Naive B cell (primary cell): ENCODE measurements at regions not wholly inside any gene's neighbourhood (a gene's known extent, or its start where the extent isn't known, plus 50 kb on each side); places are given as distances from the start of the nearest gene placed in this dataset.

ENCODE experiments used
- ATAC-seq, 2 donors: fragments of 150-1000 bp; cut with Tn5 transposase; 2 replicates each; pipeline ENCODE4 v1.10.0; 2021; ENCODE audit warnings: low read depth in 2 of 2, mild to moderate bottlenecking in 2 of 2, moderate library complexity in 2 of 2
- DNase-seq: peaks from one replicate; pipeline ENCODE4 v3.0.0; 2022
- H3K27ac Mint-ChIP-seq, 6 donors: one replicate each; pipeline ENCODE4 v1.8.0; 2020 to 2022; ENCODE audit warnings: mild to moderate bottlenecking in 6 of 6, mixed read lengths in 6 of 6, moderate library complexity in 5 of 6, inconsistent platforms in 2 of 6
- H3K27me3 Mint-ChIP-seq, 3 donors: one replicate each; pipeline ENCODE4 v1.8.0; 2021 to 2022; ENCODE audit warnings: mixed read lengths in 3 of 3, mild to moderate bottlenecking in 1 of 3
- H3K36me3 Mint-ChIP-seq, 2 donors: one replicate each; pipeline ENCODE4 v1.8.0; 2020 to 2022; ENCODE audit warnings: mixed read lengths in 2 of 2, inconsistent platforms in 1 of 2, mild to moderate bottlenecking in 1 of 2
- H3K4me1 Mint-ChIP-seq, 3 donors: one replicate each; pipeline ENCODE4 v1.8.0; 2020 to 2022; ENCODE audit warnings: mixed read lengths in 3 of 3, inconsistent platforms in 1 of 3, mild to moderate bottlenecking in 1 of 3, moderate library complexity in 1 of 3
- H3K4me3 Mint-ChIP-seq, 8 donors: one replicate each; pipeline ENCODE4 v1.8.0; 2020 to 2022; ENCODE audit warnings: mild to moderate bottlenecking in 8 of 8, mixed read lengths in 8 of 8, moderate library complexity in 8 of 8, inconsistent platforms in 2 of 8
- H3K9me3 Mint-ChIP-seq, 7 donors: one replicate each; pipeline ENCODE4 v1.8.0; 2020 to 2022; ENCODE audit warnings: mixed read lengths in 7 of 7, mild to moderate bottlenecking in 5 of 7, inconsistent platforms in 2 of 7, moderate library complexity in 1 of 7

- DNase-seq, result no peak
- Mint-ChIP-seq H3K27ac (no peak overlapping the region), H3K9me3 (peaks cover 0 to 13% (median 4%) of the 10 kb centered on the region in 7 donors), H3K36me3 (no peaks in the 10 kb centered on the region), H3K27me3 (no peaks in the 10 kb centered on the region), H3K4me3 (no peak overlapping the region), H3K4me1 (no peaks in the 10 kb centered on the region)
- no peak for ATAC-seq
Observed at GRCh38 chr13:22647156-22647850, 533.5 kb upstream of the SGCG start.

GRCh38 chr13:22648320-22648801 is 532.4 kb upstream of the SGCG start:
- H3K36me3 Mint-ChIP-seq, result no peaks in the 10 kb centered on the region
- no peaks in the 10 kb centered on the region for H3K27me3 Mint-ChIP-seq
- H3K4me3 Mint-ChIP-seq, result no peak overlapping the region
- H3K9me3 Mint-ChIP-seq, result peaks cover 0 to 7% (median 3%) of the 10 kb centered on the region in 7 donors
- no peaks in the 10 kb centered on the region for H3K4me1 Mint-ChIP-seq
- no peak overlapping the region for H3K27ac Mint-ChIP-seq
- ATAC-seq (no peak), DNase-seq (no peak)

DNA sequence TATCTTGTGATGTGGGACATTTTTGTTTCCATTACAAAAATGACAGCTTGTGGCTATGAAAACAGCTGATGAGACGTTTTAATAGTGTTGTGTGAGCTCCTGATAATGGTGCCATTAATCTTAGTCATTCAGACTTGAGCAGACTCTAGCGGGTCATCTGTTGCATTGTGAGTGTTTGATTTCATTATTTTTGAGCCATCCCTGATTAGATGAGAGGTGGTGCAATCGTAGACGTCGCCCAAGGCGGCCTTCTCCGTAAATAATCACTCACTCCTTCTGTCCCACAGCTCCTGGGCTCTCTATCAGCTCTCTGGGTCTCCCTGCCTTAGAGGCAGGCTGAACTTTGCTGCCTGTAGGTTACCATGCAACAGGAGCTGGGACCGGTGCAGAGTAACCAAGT is 528.0 kb upstream of the SGCG start:
- ATAC-seq (no peak), DNase-seq (no peak)
- peaks cover 0 to 4% (median 0%) of the 10 kb centered on the region in 7 donors for H3K9me3 Mint-ChIP-seq
- H3K27me3 Mint-ChIP-seq, result no peaks in the 10 kb centered on the region
- no peaks in the 10 kb centered on the region for H3K4me1 Mint-ChIP-seq
- H3K36me3 Mint-ChIP-seq, result no peaks in the 10 kb centered on the region
- H3K4me3 Mint-ChIP-seq, result no peak overlapping the region
- no peak overlapping the region for H3K27ac Mint-ChIP-seq

DNA sequence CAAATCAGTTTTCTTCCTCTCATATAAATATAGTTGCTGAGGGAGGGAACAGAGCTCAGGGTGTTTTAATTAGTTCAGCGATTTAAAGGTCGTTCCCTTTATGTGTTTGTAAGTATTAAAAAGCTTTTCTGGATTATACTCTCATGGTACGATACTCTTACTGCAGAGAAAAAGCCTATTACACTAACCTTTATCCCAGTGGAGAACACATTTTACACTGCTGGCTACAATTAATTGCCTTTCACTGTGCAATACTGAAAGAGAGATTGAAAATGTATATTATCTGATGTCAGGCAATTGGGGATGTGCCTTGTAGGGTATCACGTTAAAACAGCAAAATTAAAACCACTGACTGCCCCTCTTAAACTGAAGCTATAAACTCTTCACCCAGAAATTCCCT is 526.9 kb upstream of the SGCG start:
- Mint-ChIP-seq H3K4me3 (no peak overlapping the region), H3K27ac (no peak overlapping the region), H3K36me3 (no peaks in the 10 kb centered on the region), H3K27me3 (no peaks in the 10 kb centered on the region), H3K9me3 (peaks cover 0 to 4% (median 0%) of the 10 kb centered on the region in 7 donors), H3K4me1 (no peaks in the 10 kb centered on the region)
- DNase-seq (no peak), ATAC-seq (no peak)

DNA sequence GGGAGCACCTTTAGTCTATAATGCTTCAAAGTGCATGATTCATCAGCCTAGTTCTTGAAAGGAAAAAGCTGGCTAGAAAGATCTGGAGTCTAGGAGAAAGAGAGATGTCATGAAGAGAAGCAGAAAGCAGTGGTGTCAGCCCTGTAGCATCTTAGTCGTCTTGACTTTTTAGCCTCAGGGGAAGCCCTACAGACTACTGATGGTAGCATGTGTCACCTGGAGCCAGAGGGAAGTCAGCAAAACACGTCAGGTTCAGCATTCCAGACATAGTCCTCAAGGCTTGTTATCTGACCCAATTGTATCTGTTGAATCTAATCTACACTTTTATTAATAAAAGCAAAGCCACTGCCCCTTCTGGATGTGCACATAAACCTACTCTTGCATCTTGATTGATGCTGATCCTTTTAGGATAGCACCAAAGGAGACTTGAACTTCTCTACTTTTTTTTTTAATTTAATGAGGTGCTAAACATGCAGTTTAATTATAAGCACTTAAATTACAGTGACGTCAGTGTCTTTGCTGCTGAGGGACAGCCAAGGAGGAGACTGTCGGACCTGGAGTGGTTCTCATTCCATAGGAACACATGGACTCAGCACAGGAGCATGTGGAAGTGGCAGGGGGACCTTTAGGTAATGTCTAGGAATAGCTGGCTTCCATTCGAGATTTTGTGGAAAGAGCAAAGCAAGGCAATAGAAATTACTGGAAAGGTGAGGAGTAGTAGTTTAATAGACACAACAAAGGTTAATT is 525.5 kb upstream of the SGCG start:
- no peaks in the 10 kb centered on the region for H3K27me3 Mint-ChIP-seq
- ATAC-seq, result no peak
- no peak for DNase-seq
- no peaks in the 10 kb centered on the region for H3K36me3 Mint-ChIP-seq
- no peaks in the 10 kb centered on the region for H3K4me1 Mint-ChIP-seq
- no peak overlapping the region for H3K4me3 Mint-ChIP-seq
- H3K9me3 Mint-ChIP-seq, result peaks cover 0 to 4% (median 0%) of the 10 kb centered on the region in 7 donors
- H3K27ac Mint-ChIP-seq, result no peak overlapping the region

- H3K36me3 Mint-ChIP-seq, result no peaks in the 10 kb centered on the region
- no peak for DNase-seq
- no peaks in the 10 kb centered on the region for H3K4me1 Mint-ChIP-seq
- H3K27me3 Mint-ChIP-seq, result no peaks in the 10 kb centered on the region
- no peak overlapping the region for H3K27ac Mint-ChIP-seq
- peaks cover 0 to 5% (median 0%) of the 10 kb centered on the region in 7 donors for H3K9me3 Mint-ChIP-seq
- no peak overlapping the region for H3K4me3 Mint-ChIP-seq
- ATAC-seq, result no peak
Observed at GRCh38 chr13:22662771-22663170, 518.0 kb upstream of the SGCG start.

GRCh38 chr13:22665506-22665905 is 515.3 kb upstream of the SGCG start:
- DNase-seq (no peak), ATAC-seq (no peak)
- H3K27ac Mint-ChIP-seq, result no peak overlapping the region
- H3K4me1 Mint-ChIP-seq, result no peaks in the 10 kb centered on the region
- no peak overlapping the region for H3K4me3 Mint-ChIP-seq
- no peaks in the 10 kb centered on the region for H3K36me3 Mint-ChIP-seq
- peaks cover 0 to 7% (median 0%) of the 10 kb centered on the region in 7 donors for H3K9me3 Mint-ChIP-seq
- H3K27me3 Mint-ChIP-seq, result no peaks in the 10 kb centered on the region

DNA sequence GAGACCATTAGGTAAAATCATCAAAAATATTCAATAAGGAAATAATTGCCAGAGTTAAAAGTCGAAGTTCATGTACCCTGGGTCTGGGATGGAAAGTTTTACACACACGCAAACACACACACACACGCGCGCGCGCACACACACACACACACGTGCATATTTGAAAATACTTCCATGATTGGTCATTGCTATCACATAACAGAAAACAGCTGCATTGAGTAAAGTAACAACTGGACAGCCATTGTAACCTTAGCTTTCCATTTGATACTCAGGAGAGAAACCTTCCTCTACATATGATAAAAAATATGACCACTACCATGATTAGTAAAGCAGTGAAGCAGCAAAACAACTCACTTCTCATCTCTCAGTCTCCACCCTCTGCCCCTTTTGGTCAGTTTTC is 490.0 kb upstream of the SGCG start:
- ATAC-seq, result no peak
- Mint-ChIP-seq H3K4me1 (no peaks in the 10 kb centered on the region), H3K36me3 (peaks cover 4 to 13% of the 10 kb centered on the region in 2 donors), H3K4me3 (no peak overlapping the region), H3K27ac (no peak overlapping the region), H3K27me3 (no peaks in the 10 kb centered on the region), H3K9me3 (peaks cover 9 to 46% (median 16%) of the 10 kb centered on the region in 7 donors)
- no peak for DNase-seq

- peaks cover 4 to 40% (median 17%) of the 10 kb centered on the region in 7 donors for H3K9me3 Mint-ChIP-seq
- H3K36me3 Mint-ChIP-seq, result peaks cover 4 to 8% of the 10 kb centered on the region in 2 donors
- no peaks in the 10 kb centered on the region for H3K4me1 Mint-ChIP-seq
- DNase-seq, result no peak
- no peak for ATAC-seq
- H3K4me3 Mint-ChIP-seq, result no peak overlapping the region
- H3K27me3 Mint-ChIP-seq, result no peaks in the 10 kb centered on the region
- H3K27ac Mint-ChIP-seq, result no peak overlapping the region
Observed at GRCh38 chr13:22693691-22694090, 487.1 kb upstream of the SGCG start.

DNA sequence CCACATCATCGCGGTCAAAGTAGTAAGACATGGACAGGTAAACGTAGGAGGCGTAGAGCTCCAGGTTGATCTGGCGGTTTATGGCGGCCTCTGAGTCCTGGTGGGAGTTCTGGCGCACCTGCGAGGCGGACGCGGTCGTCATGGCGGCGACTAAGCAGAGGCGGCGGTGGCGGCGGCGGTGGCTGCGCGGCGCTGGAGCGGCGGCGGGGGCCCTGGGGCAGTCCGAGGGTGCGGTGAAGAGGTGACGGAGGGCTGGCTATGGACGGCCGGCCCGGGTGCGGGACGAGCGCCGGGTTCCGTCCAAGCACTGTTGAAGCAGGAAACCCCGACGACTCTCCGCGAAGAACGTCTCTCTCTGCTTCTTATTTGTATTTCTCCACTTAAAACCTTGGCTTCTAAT is 484.3 kb upstream of the SGCG start:
- DNase-seq (no peak), ATAC-seq (no peak)
- H3K27ac Mint-ChIP-seq, result no peak overlapping the region
- peaks cover 4 to 33% (median 15%) of the 10 kb centered on the region in 7 donors for H3K9me3 Mint-ChIP-seq
- peaks cover 4 to 8% of the 10 kb centered on the region in 2 donors for H3K36me3 Mint-ChIP-seq
- no peaks in the 10 kb centered on the region for H3K4me1 Mint-ChIP-seq
- no peak overlapping the region for H3K4me3 Mint-ChIP-seq
- no peaks in the 10 kb centered on the region for H3K27me3 Mint-ChIP-seq

DNA sequence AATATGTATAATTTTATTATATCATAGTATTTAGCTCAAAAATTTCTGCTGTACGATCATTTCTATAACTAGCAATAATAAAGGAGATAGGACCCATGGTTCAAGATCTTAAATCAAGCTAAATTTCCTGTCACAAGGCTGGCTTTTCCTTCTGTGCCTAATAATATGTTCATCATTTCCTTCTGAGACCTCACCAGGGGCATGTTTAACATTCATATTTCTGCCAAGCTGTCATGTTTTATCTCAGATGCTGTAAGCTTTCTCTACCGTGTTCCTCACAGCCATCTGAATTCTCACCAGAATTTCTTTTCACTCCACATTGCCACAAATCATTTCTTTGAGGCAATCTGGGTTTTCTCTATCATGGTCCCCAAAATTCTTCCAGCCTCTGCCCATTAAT is 482.3 kb upstream of the SGCG start:
- Mint-ChIP-seq H3K9me3 (peaks cover 4 to 27% (median 11%) of the 10 kb centered on the region in 7 donors), H3K36me3 (peaks cover 4 to 8% of the 10 kb centered on the region in 2 donors), H3K27me3 (no peaks in the 10 kb centered on the region), H3K4me1 (no peaks in the 10 kb centered on the region), H3K27ac (no peak overlapping the region), H3K4me3 (no peak overlapping the region)
- DNase-seq (no peak), ATAC-seq (no peak)

DNA sequence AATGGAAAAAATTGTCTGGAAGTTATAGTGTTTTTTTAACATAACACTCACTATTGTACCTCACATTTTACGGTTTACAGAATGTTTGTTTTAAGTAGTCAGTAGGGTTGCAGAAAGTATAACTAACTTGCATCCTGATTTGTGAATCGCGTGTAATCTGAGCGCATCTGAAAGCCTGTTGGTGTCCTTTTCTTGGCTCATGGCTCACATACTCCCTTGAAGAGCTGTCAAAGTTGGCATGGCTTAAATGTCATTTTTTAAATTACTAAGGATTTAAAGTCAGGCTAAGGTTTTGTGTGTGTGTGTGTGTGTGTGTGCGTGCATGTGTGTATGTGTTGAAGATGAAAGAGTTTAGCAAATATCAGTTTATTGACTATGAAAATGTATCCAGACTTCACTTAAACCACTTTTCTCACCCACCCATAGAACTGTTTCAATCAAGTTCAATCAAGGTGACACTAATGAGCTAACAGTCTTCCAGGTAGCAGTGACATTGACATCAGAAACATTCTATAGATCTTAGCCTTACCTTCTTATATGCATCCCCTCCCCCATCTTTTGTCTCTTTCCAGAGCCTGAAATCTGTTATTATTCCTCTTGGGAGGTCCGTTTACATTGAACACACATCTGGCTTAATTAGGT is 480.4 kb upstream of the SGCG start:
- Mint-ChIP-seq H3K4me1 (no peaks in the 10 kb centered on the region), H3K27me3 (no peaks in the 10 kb centered on the region), H3K4me3 (no peak overlapping the region), H3K9me3 (peaks cover 3 to 11% (median 8%) of the 10 kb centered on the region in 7 donors), H3K27ac (no peak overlapping the region), H3K36me3 (no peaks in the 10 kb centered on the region)
- ATAC-seq (no peak), DNase-seq (no peak)

- H3K4me1 Mint-ChIP-seq, result no peaks in the 10 kb centered on the region
- no peaks in the 10 kb centered on the region for H3K27me3 Mint-ChIP-seq
- no peak overlapping the region for H3K4me3 Mint-ChIP-seq
- H3K27ac Mint-ChIP-seq, result no peak overlapping the region
- DNase-seq, result no peak
- H3K9me3 Mint-ChIP-seq, result peaks cover 0 to 7% (median 4%) of the 10 kb centered on the region in 7 donors
- no peaks in the 10 kb centered on the region for H3K36me3 Mint-ChIP-seq
- no peak for ATAC-seq
Observed at GRCh38 chr13:22703601-22704209, 477.1 kb upstream of the SGCG start.
